ENCODE measurements at regions not wholly inside any gene's neighbourhood (a gene's known extent, or its start where the extent isn't known, plus 50 kb on each side); places are given as distances from the start of the nearest gene placed in this dataset.

DNA sequence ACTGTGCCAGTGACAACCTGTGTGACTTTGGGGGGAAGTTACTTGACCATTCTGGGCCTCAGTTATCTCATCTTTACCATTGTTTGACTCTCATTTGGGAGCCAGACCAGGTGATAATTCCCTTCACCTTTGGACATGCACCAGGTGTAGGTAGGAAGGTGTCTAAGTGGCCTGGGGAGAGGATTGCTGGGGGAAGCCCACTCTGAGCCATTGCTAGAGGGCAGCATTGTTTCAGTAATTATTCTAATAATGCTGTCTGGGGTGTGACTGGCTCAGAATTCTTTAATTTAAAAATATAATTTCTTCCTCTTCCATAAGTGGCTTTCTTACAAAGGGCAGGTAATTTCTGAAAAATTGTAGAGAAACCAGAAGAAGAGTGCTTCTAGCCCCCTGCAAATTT, 104.3 kb downstream of the RTL9 start:
- Histone ChIP-seq H3K79me2 (ENCODE audit: control insufficient read depth, insufficient read depth, low read length) (no peaks in the 10 kb centered on the region), H3K9me3 (ENCODE audit: control insufficient read depth, low read depth, low read length) (no peaks in the 10 kb centered on the region), H3K4me2 (ENCODE audit: control insufficient read depth, extremely low read depth, insufficient read depth, low read depth, low read length) (no peak overlapping the region), H3K27me3 (ENCODE audit: control insufficient read depth, extremely low read depth, insufficient read depth, low read length) (peaks cover 3% of the 10 kb centered on the region), H3K9ac (ENCODE audit: control insufficient read depth, extremely low read depth, insufficient read depth, low read length) (no peak overlapping the region), H3K27ac (ENCODE audit: control insufficient read depth, insufficient read depth, low read length) (no peak overlapping the region), H3K9me1 (ENCODE audit: control insufficient read depth, extremely low read depth, insufficient read depth, low read length) (no peaks in the 10 kb centered on the region), H2AFZ (ENCODE audit: control insufficient read depth, low read length) (no peak overlapping the region), H3K4me1 (ENCODE audit: control insufficient read depth, extremely low read depth, insufficient read depth, low read length) (no peaks in the 10 kb centered on the region), H3K4me3 (ENCODE audit: control insufficient read depth in 2 of 3, extremely low read depth in 1 of 3, insufficient read depth in 2 of 3, low read depth in 1 of 3, low read length in 3 of 3) (no peak overlapping the region), H3K36me3 (ENCODE audit: control insufficient read depth in 2 of 2, extremely low read depth in 1 of 2, insufficient read depth in 2 of 2, low read length in 2 of 2) (no peaks in the 10 kb centered on the region), H4K20me1 (ENCODE audit: control insufficient read depth, extremely low read depth, insufficient read depth, low read length) (no peaks in the 10 kb centered on the region)
- dilution Hi-C loops (cut with MboI; ENCODE audit: extremely low pct_ligation_motif_present, low sequenced_read_pairs), result no loop called here
- DNase-seq (ENCODE audit: low read depth, low spot score), result no peak
- TF ChIP-seq, protein P1, sequence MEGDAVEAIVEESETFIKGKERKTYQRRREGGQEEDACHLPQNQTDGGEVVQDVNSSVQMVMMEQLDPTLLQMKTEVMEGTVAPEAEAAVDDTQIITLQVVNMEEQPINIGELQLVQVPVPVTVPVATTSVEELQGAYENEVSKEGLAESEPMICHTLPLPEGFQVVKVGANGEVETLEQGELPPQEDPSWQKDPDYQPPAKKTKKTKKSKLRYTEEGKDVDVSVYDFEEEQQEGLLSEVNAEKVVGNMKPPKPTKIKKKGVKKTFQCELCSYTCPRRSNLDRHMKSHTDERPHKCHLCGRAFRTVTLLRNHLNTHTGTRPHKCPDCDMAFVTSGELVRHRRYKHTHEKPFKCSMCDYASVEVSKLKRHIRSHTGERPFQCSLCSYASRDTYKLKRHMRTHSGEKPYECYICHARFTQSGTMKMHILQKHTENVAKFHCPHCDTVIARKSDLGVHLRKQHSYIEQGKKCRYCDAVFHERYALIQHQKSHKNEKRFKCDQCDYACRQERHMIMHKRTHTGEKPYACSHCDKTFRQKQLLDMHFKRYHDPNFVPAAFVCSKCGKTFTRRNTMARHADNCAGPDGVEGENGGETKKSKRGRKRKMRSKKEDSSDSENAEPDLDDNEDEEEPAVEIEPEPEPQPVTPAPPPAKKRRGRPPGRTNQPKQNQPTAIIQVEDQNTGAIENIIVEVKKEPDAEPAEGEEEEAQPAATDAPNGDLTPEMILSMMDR (optimal IDR thresholded peaks at IDR 0.05 in 1 of 3, IDR thresholded peaks at IDR 0.05 in 1 of 3, conservative IDR thresholded peaks at IDR 0.05 in 1 of 3; ENCODE audit: extremely low read depth in 1 of 3, insufficient read depth in 2 of 3, low read length in 3 of 3), result peak in 1 of 3 experiments; percentile 24
- no peak for TF ChIP-seq EZH2 (IDR thresholded peaks at IDR 0.05; ENCODE audit: low read length)
- no peak for FAIRE-seq

DNA sequence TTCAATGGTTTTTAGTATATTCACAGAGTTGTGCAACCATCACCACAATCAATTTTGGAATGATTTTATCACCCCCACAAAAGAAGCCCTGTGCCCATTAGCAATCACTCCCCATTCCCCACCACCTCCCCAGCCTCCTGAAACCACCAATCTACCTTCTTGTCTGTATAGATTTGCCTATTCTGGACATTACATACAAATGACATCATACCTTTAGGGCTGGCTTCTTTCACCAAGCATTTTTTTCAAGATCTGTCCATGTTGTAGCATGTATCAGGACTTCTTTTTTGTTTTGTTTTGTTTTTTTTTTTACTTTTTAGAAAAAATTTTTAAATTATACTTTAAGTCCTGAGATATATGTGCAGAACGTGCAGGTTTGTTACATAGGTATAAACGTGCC, 108.1 kb downstream of the RTL9 start:
- no peaks in the 10 kb centered on the region for H3K36me3 ChIP-seq (ENCODE audit: control insufficient read depth in 2 of 2, extremely low read depth in 1 of 2, insufficient read depth in 2 of 2, low read length in 2 of 2)

More for the DNA sequence above, 108.1 kb downstream of the RTL9 start:
- no peaks in the 10 kb centered on the region for H3K9me1 ChIP-seq (ENCODE audit: control insufficient read depth, extremely low read depth, insufficient read depth, low read length)
- dilution Hi-C loops (cut with MboI; ENCODE audit: extremely low pct_ligation_motif_present, low sequenced_read_pairs), result no loop called here
- DNase-seq (ENCODE audit: low read depth, low spot score) (no peak), FAIRE-seq (no peak)
- H4K20me1 ChIP-seq (ENCODE audit: control insufficient read depth, extremely low read depth, insufficient read depth, low read length), result no peaks in the 10 kb centered on the region
- H3K4me2 ChIP-seq (ENCODE audit: control insufficient read depth, extremely low read depth, insufficient read depth, low read depth, low read length), result no peak overlapping the region
- no peaks in the 10 kb centered on the region for H3K79me2 ChIP-seq (ENCODE audit: control insufficient read depth, insufficient read depth, low read length)
- H3K4me1 ChIP-seq (ENCODE audit: control insufficient read depth, extremely low read depth, insufficient read depth, low read length), result no peaks in the 10 kb centered on the region
- H3K27ac ChIP-seq (ENCODE audit: control insufficient read depth, insufficient read depth, low read length), result no peak overlapping the region
- H3K9ac ChIP-seq (ENCODE audit: control insufficient read depth, extremely low read depth, insufficient read depth, low read length), result no peak overlapping the region
- H3K4me3 ChIP-seq (ENCODE audit: control insufficient read depth in 2 of 3, extremely low read depth in 1 of 3, insufficient read depth in 2 of 3, low read depth in 1 of 3, low read length in 3 of 3), result no peak overlapping the region
- H3K9me3 ChIP-seq (ENCODE audit: control insufficient read depth, low read depth, low read length), result no peaks in the 10 kb centered on the region
- H2AFZ ChIP-seq (ENCODE audit: control insufficient read depth, low read length), result no peak overlapping the region
- TF ChIP-seq, protein P1 (optimal IDR thresholded peaks at IDR 0.05 in 1 of 3, IDR thresholded peaks at IDR 0.05 in 1 of 3, conservative IDR thresholded peaks at IDR 0.05 in 1 of 3; ENCODE audit: extremely low read depth in 1 of 3, insufficient read depth in 2 of 3, low read length in 3 of 3), result no peak
- TF ChIP-seq EZH2 (IDR thresholded peaks at IDR 0.05; ENCODE audit: low read length), result no peak
- H3K27me3 ChIP-seq (ENCODE audit: control insufficient read depth, extremely low read depth, insufficient read depth, low read length), result no peaks in the 10 kb centered on the region

Data from keratinocyte (primary cell).